PC-9 (cell line): ENCODE measurements at regions not wholly inside any gene's neighbourhood (a gene's known extent, or its start where the extent isn't known, plus 50 kb on each side); places are given as distances from the start of the nearest gene placed in this dataset.
"Not testable (repeated sequence)": the region's sequence is repeated elsewhere in the genome, so short reads cannot be mapped to it uniquely, and the experiment has no call there.

ENCODE experiments used
- EZH2 ChIP-seq: fragments of 200-600 bp; sonication (generic); IDR thresholded peaks from 2 replicates; pipeline ENCODE4 v1.8.0; 2017; ENCODE audit warnings: antibody characterized with exemption, low read depth
- TF ChIP-seq, protein P1 (sequence below): fragments of 200-600 bp; sonication (generic); conservative IDR thresholded peaks from 2 replicates; pipeline ENCODE4 v1.6.1; 2017; ENCODE audit warnings: mixed run types, antibody characterized with exemption, mild to moderate bottlenecking, moderate library complexity

GRCh38 chr5:105602406-105602805, 2039.8 kb upstream of the NUDT12 start:
- TF ChIP-seq, protein P1, sequence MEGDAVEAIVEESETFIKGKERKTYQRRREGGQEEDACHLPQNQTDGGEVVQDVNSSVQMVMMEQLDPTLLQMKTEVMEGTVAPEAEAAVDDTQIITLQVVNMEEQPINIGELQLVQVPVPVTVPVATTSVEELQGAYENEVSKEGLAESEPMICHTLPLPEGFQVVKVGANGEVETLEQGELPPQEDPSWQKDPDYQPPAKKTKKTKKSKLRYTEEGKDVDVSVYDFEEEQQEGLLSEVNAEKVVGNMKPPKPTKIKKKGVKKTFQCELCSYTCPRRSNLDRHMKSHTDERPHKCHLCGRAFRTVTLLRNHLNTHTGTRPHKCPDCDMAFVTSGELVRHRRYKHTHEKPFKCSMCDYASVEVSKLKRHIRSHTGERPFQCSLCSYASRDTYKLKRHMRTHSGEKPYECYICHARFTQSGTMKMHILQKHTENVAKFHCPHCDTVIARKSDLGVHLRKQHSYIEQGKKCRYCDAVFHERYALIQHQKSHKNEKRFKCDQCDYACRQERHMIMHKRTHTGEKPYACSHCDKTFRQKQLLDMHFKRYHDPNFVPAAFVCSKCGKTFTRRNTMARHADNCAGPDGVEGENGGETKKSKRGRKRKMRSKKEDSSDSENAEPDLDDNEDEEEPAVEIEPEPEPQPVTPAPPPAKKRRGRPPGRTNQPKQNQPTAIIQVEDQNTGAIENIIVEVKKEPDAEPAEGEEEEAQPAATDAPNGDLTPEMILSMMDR, result not testable (repeated sequence)
- TF ChIP-seq EZH2, result not testable (repeated sequence)
